ENCODE measurements at regions not wholly inside any gene's neighbourhood (a gene's known extent, or its start where the extent isn't known, plus 50 kb on each side); places are given as distances from the start of the nearest gene placed in this dataset.

DNA sequence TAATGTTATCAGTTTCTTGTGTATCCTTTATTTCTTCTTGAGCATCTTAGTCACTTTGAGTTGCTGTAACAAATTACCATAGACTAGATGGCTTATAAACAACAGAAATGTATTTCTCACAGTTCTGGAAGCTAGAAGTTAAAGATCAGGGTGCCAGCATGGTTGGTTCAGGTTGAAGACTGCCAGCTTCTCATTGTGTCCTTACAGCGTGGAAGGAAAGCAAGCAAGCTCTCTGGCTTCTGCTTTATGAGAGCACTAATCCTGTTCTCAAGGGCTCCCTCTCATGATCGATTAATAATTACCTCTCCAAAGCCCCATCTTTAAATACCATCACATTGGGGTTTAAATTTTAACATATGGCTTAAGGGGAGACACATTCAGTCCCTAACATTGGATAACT lies 497.2 kb downstream of the RAPGEF2 start:
- intact Hi-C loops (cut with DNase I): no loop called here

DNA sequence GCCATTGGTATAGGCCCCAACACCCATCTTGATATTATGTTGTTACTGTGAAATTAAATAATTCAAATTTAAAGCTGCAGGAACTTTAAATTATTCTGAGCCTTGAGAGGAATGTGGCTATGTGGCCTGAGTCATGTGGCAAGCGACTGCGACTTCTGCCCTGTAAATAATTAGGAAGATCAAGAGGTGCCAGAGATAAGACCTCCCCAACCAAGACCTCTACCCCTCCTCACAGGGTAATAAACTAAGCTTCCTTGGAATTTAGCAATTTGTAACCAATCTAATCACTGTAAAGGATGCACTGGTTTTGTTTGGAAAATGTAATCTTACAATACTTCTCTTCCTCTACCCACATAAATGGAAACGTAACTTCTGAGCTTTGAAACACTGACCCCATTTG lies 501.9 kb downstream of the RAPGEF2 start:
- no peak for DNase-seq (ENCODE audit: low spot score)

More for the DNA sequence above, 497.2 kb downstream of the RAPGEF2 start:
- no peak for DNase-seq (ENCODE audit: low spot score)

DNA sequence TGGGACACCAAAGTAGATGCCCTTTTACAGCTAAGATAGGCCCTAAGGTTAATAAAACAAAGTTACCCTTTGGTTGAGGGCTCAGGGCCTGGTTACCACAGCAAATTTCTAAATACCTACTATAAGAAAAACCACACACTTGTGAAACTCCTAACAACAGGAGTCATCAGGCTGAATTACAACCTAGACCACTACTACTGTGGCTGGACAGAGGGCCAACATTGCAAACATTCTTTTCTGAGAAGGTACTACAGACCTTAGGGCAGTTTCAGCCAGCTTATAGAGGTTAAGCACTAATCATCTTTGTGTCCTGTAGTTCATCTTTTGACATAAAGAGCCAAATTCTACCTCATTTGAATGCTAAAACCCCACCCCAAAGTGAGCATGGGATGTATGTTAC lies 504.0 kb downstream of the RAPGEF2 start:
- intact Hi-C loops (cut with DNase I): no loop called here
- no peak for DNase-seq (ENCODE audit: low spot score)

More for the DNA sequence above, 501.9 kb downstream of the RAPGEF2 start:
- intact Hi-C loops (cut with DNase I): no loop called here

DNA sequence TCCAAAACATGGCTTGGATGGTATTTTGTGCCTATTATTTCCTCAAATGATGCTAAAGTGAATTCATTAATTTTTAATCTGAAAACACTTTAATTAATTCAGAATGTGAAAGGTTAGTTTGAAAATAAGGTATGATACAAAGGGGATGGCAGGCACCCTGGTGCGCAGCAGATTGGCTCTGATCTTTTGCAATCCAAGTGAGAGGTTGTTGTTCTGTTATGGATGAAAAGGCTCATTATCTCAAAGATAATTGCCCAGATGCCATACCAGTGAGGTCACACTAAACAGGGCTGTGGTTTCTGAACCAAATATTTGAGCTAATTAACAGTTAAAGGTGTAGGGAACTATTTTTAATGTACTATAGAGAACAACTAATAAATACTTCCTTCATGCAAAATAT lies 504.9 kb downstream of the RAPGEF2 start:
- no peak for DNase-seq (ENCODE audit: low spot score)
- intact Hi-C loops (cut with DNase I): no loop called here

DNA sequence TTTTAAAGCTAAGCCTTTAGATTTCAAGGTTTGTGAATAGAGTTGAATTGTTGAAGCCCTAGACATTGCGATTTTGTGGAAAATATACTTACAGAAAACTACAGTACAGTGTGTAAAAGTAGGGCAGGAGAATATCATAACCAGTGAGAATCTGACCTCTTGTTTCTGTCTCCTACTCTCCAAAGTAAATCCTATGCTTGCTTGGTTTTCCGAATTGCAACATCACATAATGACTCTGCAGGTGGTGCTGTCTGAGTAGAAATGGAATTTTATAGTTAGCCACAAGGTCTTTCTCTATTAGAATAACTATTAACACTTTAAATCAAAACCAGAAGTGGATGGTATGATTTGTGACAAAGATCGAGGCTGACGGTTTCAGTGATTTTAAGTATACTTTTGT lies 505.6 kb downstream of the RAPGEF2 start:
- DNase-seq (ENCODE audit: low spot score): no peak
- intact Hi-C loops (cut with DNase I): no loop called here

DNA sequence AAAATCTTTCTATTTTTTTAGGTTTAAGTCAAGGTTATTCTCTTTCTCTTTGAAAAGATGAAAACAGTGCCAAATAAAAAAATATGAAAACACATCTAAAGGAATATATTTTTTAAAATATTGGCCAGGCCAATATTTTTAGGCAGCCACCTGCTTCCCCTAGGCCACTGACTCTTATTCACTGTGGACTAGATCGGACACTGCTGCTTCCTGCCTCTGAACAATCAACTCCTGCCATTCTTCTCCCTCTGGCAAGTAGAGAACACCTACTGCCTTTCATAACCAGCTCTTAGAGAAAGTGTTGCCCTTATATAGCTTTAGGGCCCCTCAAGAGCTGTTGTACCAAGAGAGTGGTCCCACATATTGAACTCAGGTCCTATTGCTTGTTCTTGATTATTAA lies 529.2 kb downstream of the RAPGEF2 start:
- intact Hi-C loops (cut with DNase I): no loop called here
- DNase-seq (ENCODE audit: low spot score): no peak

DNA sequence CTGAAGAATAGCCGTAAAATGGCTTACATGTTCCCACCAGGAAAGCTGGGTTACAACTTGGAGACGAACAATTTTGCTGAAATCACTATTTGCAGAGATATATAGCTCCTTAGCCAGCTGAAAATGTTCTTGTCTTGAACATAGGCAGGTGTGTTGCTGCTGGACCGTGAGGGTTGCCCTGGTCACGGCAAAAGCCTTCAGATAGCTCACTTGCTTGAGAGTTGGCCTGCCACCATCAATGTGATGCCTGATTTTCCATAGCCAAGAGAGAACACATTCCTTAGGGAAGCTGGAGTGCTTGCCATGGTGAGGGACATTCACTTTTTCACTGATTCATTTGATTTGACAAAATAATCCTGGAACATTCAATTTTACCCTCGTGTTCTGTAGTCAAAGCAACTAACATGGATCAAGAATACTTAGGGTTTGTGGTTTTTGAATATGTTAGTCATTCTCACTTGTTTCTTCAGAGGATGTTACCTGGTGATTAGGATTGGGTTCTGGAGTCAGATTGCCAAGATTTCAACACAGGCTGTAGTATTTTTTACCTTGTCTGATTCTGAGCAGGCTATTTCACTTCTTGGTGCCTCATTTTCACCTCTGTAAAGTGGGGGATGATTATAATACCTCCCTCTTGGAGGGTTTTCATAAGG lies 536.9 kb downstream of the RAPGEF2 start:
- no peak for DNase-seq (ENCODE audit: low spot score)
- intact Hi-C loops (cut with DNase I): no loop called here

DNA sequence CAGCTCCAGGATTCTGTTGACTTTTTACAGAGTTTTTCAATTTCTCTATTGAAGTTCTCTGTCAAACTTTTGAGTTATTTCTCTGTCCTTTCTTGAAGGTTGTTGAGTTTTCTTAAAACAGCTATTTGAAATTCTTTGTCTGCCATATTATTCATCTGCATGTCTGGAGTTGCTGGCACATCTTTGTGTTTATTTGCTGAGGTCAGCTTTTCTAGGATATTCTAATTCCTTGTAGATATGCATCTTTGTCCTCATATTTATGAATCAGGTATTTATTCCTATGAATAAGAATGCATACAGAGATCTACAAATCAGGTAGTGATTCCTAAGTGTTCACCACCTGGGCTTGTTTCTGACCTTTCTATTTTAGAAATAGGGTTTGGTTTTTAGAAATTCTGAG lies 546.4 kb downstream of the RAPGEF2 start:
- intact Hi-C loops (cut with DNase I): no loop called here
- DNase-seq (ENCODE audit: low spot score): no peak

DNA sequence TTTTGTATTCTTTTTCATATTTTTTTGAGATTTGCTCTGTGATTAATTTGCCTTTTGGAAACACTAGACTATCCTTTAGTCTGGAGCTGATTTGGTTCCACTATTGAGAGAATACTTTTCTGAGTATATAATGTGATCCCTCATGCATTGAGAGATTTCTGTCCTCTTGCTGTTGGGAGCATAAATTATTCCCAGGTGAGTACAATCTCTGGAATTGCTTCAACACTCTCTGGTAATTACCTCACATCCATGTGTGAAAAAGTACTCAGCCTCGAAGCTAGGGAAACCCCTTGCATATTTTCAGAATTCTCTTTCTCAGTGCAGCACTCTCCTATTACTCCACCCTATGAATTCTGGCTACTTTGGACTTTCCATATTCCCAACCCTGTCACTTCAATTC lies 550.0 kb downstream of the RAPGEF2 start:
- intact Hi-C loops (cut with DNase I): no loop called here
- no peak for DNase-seq (ENCODE audit: low spot score)

DNA sequence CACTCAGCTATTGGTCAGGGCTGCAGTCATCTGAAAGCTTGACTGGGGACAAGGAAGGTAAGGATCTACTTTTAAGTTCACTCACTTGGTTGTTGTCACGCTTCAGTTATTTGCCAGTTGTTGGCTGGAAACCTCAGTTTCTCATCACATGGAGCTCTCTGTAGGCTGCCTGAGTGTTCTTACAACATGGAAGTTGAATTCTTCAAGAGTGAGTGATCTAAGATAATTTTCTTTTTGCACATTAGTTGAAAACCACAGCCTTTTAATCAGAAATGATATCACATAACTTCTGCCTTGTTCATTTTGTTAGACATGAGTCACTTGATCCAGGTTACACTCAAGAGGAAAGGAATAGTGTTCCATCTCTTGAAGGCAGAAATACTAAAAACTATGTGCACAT lies 552.7 kb downstream of the RAPGEF2 start:
- intact Hi-C loops (cut with DNase I): no loop called here
- no peak for DNase-seq (ENCODE audit: low spot score)

DNA sequence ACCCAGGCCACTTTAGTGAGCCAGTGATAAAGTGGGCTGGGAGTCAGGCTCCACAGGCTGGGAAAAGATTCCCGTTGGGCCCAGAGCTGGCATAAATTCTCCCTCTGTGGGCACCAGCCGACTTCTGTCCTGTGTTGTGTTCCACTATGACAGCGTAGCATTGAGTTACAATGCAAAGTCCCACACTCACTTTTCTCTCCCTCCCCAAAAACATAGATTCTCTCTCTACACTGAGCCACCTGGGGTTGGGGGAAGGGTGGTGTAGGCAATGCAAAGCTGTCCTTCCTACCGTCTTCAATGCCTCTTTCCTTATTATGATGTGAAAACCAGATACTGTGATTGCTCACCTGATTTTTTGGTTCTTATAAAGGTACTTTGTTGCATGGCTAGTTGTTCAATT lies 566.2 kb downstream of the RAPGEF2 start:
- DNase-seq (ENCODE audit: low spot score): no peak
- intact Hi-C loops (cut with DNase I): no loop called here

DNA sequence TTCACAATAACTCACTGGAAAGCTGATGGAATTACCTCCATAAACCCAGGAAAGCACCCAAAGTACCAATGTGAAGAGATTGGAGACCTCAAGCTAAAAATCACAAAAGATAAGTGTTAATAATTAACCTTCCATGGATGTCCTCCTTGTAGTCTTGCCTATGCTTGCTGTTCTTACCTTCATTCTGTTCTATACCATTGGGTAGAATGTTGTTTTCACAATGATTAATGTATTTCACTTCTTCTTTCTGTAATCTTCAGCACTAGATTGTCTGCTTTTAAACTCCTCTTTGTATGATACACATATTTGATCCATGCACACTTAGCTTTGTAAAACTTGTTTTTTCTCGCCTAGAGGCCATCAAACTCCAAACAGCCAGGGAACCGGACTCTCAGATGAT lies 570.3 kb downstream of the RAPGEF2 start:
- DNase-seq (ENCODE audit: low spot score): no peak
- intact Hi-C loops (cut with DNase I): no loop called here

DNA sequence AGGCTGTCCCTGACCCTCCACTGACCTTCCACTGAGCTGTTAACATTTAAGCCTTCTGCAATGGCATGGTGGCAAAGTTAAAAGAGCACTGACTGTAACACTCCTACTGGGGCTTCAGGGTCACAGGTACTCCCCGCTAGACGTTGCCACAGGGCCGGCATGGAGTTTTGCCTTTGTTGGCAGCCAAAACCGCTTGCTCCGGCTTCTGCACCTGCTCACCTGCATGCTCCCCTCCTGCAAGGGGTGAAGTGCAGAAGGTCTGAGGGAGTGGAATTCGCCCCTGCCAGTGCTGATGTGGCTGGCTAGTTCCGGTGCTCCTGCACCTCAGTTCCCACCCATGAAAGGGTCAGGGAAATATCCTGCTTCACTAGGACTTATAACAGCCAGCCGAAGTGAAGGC lies 571.4 kb downstream of the RAPGEF2 start:
- no peak for DNase-seq (ENCODE audit: low spot score)
- intact Hi-C loops (cut with DNase I): no loop called here

DNA sequence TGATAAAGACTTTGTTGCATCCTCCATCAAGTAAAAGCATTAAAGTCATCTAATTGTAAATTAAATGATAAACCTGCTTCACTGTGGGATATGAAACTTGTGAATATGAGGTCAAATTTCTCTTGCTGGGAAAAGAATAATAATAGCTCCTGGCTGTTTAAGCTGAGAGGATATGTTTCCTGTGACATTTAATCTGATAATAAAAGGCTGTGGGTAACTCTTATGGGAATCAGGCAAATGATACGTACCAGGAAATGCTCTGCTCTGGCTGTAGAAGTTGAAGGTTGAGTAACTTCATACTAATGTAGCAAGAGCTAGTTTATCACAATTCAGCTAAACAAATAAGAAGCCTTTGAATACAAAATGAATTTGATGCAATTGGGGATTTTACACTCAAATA lies 574.6 kb downstream of the RAPGEF2 start:
- intact Hi-C loops (cut with DNase I): no loop called here

DNA sequence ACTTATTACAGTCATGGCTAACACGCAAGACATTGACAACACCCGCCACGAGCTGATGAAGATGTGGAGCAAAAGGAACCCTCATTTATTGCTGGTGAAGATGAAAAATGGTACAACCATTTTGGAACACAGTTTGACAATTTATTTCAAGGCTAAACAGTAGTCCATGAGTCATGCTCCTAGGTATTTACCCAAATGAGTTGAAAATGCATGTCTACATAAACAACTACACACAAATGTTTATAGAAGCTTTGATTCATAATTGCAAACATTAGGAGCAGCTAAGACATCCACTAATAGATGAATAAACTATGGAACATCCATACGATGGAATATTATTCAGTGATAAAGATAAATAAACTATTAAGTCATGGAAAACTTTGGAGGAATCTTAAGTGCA lies 580.1 kb downstream of the RAPGEF2 start:
- no peak for DNase-seq (ENCODE audit: low spot score)
- intact Hi-C loops (cut with DNase I): no loop called here

More for the DNA sequence above, 574.6 kb downstream of the RAPGEF2 start:
- DNase-seq (ENCODE audit: low spot score): no peak

DNA sequence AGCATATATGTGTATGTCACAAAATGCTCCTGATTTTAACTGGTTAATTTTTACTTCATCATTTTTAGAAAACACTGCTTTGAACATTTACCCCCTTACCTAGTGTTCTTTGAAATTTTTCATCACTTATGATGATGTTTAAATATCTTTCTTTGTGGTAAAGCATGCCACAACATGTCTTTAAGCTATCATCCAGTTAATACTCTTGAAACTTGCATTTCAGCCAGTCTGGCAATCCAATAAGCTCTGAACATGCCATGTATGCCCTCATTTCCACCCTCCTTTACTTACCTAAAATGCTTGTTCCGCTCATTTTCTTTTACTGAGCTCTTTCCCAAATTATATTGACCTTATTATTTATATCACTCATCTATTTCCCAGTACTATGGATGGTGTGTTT lies 581.2 kb downstream of the RAPGEF2 start:
- intact Hi-C loops (cut with DNase I): no loop called here
- no peak for DNase-seq (ENCODE audit: low spot score)

DNA sequence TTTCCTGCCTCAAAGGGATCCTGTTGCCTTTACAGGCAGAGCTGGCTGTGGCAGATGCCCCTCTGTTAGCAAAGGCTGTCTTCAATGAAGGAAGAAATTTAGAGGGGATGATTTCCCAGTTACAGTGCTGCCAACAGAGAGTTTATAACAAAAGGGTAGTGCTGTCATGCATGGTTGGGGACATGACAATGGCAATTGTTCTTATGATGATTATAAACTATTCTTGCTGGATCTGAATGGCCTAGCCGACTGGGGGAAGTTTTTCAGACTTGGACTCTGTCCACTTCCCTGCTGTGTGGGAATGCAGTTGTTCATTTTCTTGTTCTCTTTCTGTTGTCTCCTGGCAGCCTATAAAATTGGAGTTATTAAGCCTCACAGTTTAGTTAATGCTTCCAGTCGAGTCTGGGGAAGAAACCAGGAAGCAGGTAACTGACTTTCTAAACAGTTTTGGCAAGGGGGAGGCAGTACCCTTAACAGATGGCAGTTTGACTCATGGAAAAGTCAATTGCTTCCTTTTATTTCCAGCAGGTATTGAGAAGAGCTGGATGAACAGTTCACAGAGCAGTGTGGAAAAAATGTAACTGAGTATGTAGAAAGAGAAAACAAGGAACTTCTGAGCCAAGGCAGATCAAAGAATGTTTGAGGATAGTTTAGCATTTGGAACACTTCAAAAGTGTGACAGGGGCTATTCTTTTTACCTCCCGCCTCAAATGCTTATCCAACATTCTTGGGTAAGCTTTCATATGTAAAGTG lies 582.6 kb downstream of the RAPGEF2 start:
- intact Hi-C loops (cut with DNase I): no loop called here
- no peak for DNase-seq (ENCODE audit: low spot score)

DNA sequence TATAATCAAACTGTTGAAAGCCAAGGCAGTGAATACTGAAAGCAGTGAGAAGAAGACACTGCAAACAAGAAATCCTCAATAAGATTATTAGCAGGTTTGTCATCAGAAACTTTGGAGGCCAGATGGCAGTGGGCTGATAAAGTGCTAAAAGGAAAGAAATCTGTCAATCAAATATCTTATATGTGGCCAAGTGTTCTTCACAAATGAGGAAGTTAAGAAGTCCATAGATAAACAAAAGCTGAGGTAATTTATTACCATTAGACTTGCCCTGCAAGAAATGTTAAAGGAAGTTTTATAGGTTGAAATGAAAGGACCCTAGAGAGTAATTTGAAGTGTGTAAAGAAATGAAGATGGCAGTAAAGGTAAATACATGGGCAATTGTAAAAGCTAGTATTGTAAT lies 586.6 kb downstream of the RAPGEF2 start:
- no peak for DNase-seq (ENCODE audit: low spot score)
- intact Hi-C loops (cut with DNase I): no loop called here

DNA sequence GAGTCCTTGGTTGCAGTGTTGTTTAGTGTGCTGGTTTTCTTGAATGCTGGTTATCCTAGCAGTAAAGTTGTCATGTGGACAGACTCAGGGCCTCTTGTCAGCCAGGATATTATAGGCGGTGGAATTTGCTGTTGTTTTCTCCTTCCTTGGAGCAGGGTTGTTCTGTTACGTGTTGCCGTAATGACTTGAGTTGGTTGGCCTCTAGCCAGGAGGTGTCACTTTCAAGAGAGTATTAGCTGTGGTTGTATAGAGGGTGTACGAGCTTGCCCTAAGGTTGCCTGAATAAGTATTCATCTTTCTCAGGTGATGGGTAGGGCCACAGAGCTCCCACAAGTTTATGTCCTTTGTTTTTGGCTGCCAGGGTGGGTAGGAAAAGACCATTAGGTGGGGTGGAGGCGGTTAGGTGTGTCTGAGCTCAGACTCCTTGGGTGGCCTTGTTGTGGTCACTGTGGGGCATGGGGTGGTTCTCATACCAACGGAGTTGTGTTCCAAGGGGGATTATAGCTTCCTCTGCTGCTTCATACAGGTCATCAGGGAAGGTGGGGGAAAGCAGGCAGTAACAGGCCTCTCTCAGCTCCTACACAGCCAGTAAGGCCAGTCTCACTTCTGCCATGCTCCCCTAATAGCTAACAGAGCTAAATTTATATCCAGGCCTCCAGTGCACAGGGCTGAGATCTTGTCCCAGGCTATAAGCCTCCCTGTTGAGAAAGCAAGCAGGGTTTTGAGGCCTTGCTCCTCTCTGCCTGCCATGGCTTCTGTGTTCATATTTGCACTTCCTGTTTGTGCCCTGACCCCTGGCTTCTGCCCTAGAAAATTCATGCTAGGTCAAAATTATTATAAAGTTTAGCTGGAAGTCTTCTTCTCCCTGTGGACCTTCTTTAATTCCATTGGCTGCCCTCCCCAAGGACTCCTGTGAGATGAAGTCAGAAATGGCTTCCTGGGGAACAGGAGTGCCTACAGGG lies 594.7 kb downstream of the RAPGEF2 start:
- intact Hi-C loops (cut with DNase I): no loop called here
- no peak for DNase-seq (ENCODE audit: low spot score)

DNA sequence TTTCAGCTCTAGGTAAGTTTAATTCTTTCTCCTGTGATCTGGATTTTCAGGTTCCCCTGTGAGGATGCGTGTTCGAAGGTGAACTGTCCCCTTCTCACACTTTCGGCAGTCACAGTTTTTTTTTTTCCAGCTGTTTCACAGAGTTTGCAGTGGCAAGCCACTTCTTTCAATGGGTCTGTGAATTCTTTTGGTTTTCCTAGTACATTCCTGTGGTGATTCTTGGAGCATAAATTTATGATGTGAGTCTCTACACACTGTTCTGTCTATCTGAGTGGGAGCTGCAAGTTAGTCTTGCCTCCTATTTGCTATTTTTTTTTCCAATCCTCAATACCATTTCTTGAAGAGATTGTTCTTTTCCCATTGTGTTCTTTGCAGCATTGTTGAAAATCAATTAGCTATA lies 595.5 kb downstream of the RAPGEF2 start:
- DNase-seq (ENCODE audit: low spot score): no peak
- intact Hi-C loops (cut with DNase I): no loop called here

Measured in posterior vena cava (tissue), 2 donors.